Endodermal cell (in vitro differentiated cells): ENCODE measurements at regions not wholly inside any gene's neighbourhood (a gene's known extent, or its start where the extent isn't known, plus 50 kb on each side); places are given as distances from the start of the nearest gene placed in this dataset.

ENCODE experiments used
- DNase-seq: peaks from one replicate; pipeline ENCODE4 v3.0.0-alpha.2; 2017
- H3K27ac ChIP-seq: 2 replicates; pipeline ENCODE4 v1.5.1; 2013; ENCODE audit warnings: mild to moderate bottlenecking, low read depth, low read length, moderate library complexity
- H3K27me3 ChIP-seq: 2 replicates; pipeline ENCODE4 v1.6.1; 2013; ENCODE audit warnings: mild to moderate bottlenecking, low read length, moderate library complexity; ENCODE audit not compliant: insufficient read depth, control insufficient read depth, poor library complexity, severe bottlenecking
- H3K36me3 ChIP-seq: 2 replicates; pipeline ENCODE4 v1.7.0; 2013; ENCODE audit warnings: mild to moderate bottlenecking, low read length, moderate library complexity; ENCODE audit not compliant: control insufficient read depth, insufficient read depth
- H3K4me1 ChIP-seq: one replicate; pipeline ENCODE4 v1.7.0; 2013; ENCODE audit warnings: low read length; ENCODE audit not compliant: control insufficient read depth, insufficient read depth
- H3K4me3 ChIP-seq: 2 replicates; pipeline ENCODE4 v1.5.1; 2013; ENCODE audit warnings: mild to moderate bottlenecking, low read length, moderate library complexity
- H3K9ac ChIP-seq: 2 replicates; pipeline ENCODE4 v1.6.1; 2013; ENCODE audit warnings: mild to moderate bottlenecking, low read length, moderate library complexity; ENCODE audit not compliant: poor library complexity, severe bottlenecking; ENCODE audit errors: extremely low read depth
- H3K9me3 ChIP-seq: 2 replicates; pipeline ENCODE4 v1.6.1; 2013; ENCODE audit warnings: mild to moderate bottlenecking, low read length, moderate library complexity; ENCODE audit not compliant: control insufficient read depth
- H3K27ac Mint-ChIP-seq: 2 replicates; pipeline ENCODE4 v1.8.0; 2020; ENCODE audit warnings: mixed read lengths
- H3K27me3 Mint-ChIP-seq: 2 replicates; pipeline ENCODE4 v1.8.0; 2021; ENCODE audit warnings: mild to moderate bottlenecking, mixed read lengths; ENCODE audit not compliant: insufficient read depth
- H3K36me3 Mint-ChIP-seq: 2 replicates; pipeline ENCODE4 v1.8.0; 2020; ENCODE audit warnings: low read depth, mixed read lengths
- H3K4me1 Mint-ChIP-seq: 2 replicates; pipeline ENCODE4 v1.8.0; 2020; ENCODE audit warnings: mixed read lengths
- H3K4me3 Mint-ChIP-seq: 2 replicates; pipeline ENCODE4 v1.8.0; 2020; ENCODE audit warnings: mild to moderate bottlenecking, moderate library complexity, mixed read lengths
- H3K9me3 Mint-ChIP-seq: 2 replicates; pipeline ENCODE4 v1.8.0; 2020; ENCODE audit warnings: mild to moderate bottlenecking, mixed read lengths
- WGBS, 2 experiments: methylation state at CpG; one replicate each; pipeline versions ENCODE4 v1.1.5 to v1.1.7; 2013; ENCODE audit warnings: missing lambda C conversion rate in 2 of 2, mixed read lengths in 1 of 2; ENCODE audit not compliant: insufficient coverage in 1 of 2, insufficient read length in 1 of 2; 5-methylcytosine and 5-hydroxymethylcytosine counted together
- TF ChIP-seq, protein P1 (sequence below): fragments of 200-600 bp; sonication (generic); conservative IDR thresholded peaks from 2 replicates; pipeline ENCODE4 v1.5.0; 2021; ENCODE audit warnings: antibody characterized with exemption, mild to moderate bottlenecking

DNA sequence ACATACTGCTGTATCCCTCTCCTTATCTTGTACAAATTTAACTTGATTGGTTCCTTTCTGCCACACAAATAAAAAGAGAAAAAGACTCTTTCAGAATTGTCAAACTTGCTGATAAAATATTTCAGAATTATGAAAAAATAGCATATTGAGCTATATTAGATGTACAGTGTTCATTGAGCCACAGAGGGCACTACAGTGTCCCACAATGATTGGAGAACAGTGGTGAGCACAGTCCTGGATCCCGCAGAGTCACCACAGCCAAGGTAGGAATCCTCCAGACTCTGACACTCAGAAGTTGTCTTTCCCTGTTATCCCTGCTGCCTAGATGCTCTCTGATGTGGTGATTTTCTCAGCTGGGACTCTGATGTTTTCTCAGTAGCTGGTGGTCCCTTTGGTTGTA is 1281.3 kb upstream of the ZEB2 start:
- Histone ChIP-seq H3K27me3 (no peaks in the 10 kb centered on the region), H3K36me3 (no peaks in the 10 kb centered on the region), H3K9ac (no peak overlapping the region), H3K27ac (no peak overlapping the region), H3K9me3 (no peaks in the 10 kb centered on the region), H3K4me1 (peaks cover 11% of the 10 kb centered on the region), H3K4me3 (no peak overlapping the region)
- DNase-seq, result no peak
- Mint-ChIP-seq H3K4me3 (no peak overlapping the region), H3K9me3 (peaks cover 2% of the 10 kb centered on the region), H3K36me3 (no peaks in the 10 kb centered on the region), H3K4me1 (peaks cover 30% of the 10 kb centered on the region), H3K27ac (no peak overlapping the region), H3K27me3 (no peaks in the 10 kb centered on the region)
- 89 to 93% methylated on average over 1 of the region's 1 CpG for WGBS, 2 experiments
- TF ChIP-seq, protein P1, sequence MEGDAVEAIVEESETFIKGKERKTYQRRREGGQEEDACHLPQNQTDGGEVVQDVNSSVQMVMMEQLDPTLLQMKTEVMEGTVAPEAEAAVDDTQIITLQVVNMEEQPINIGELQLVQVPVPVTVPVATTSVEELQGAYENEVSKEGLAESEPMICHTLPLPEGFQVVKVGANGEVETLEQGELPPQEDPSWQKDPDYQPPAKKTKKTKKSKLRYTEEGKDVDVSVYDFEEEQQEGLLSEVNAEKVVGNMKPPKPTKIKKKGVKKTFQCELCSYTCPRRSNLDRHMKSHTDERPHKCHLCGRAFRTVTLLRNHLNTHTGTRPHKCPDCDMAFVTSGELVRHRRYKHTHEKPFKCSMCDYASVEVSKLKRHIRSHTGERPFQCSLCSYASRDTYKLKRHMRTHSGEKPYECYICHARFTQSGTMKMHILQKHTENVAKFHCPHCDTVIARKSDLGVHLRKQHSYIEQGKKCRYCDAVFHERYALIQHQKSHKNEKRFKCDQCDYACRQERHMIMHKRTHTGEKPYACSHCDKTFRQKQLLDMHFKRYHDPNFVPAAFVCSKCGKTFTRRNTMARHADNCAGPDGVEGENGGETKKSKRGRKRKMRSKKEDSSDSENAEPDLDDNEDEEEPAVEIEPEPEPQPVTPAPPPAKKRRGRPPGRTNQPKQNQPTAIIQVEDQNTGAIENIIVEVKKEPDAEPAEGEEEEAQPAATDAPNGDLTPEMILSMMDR, result no peak

DNA sequence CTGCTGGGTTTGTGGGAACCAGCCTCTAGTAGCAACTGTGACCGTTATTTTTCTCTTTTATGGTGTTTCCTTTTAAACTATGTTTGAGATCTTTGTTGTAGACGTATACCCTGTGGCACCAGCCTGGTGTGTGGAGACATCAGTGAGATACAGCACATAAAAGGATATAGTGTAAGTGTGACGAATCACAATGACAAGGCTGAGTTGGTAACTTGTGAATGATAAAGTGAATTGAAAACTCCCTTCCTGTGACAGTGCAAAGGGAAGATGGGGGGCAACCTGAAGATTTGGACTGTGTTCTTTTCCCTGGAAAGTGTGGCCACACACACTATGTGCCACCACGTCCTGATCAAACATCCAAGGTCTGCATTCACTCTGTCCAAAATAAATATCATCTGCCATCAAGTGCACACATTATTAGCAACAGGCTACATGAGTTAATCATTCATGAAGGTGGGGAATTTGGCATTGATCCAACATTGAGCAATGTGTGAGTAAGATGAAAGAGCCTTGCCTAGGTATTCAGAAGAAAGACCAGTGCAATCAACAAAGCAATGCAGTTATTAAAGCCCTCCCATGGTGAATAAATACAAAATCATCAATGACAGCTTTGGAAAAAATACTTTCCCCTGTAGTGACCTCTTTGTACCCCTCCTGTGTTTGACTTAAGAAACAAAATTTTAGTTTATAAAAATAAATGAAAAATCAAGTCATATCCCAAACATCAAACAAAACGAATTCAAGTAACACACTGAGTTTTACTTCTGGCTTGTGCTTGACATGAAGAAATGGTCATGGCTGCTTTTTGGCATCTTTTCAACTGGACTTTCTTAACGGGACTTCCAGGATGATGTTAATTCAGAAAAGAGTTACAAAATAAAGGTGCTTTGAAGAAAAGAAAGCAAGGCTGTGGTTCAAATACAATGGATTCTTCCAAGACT is 1280.5 kb upstream of the ZEB2 start:
- WGBS, 2 experiments, result 81 to 90% methylated on average over 4 to 6 of the region's 6 CpGs
- Mint-ChIP-seq H3K36me3 (no peaks in the 10 kb centered on the region), H3K9me3 (peaks cover 2% of the 10 kb centered on the region), H3K27me3 (no peaks in the 10 kb centered on the region), H3K27ac (no peak overlapping the region), H3K4me1 (peaks cover 27% of the 10 kb centered on the region), H3K4me3 (no peak overlapping the region)
- Histone ChIP-seq H3K27me3 (no peaks in the 10 kb centered on the region), H3K36me3 (no peaks in the 10 kb centered on the region), H3K4me1 (peaks cover 9% of the 10 kb centered on the region), H3K9me3 (no peaks in the 10 kb centered on the region), H3K4me3 (no peak overlapping the region), H3K9ac (no peak overlapping the region), H3K27ac (no peak overlapping the region)
- no peak for DNase-seq
- TF ChIP-seq, protein P1, result no peak

DNA sequence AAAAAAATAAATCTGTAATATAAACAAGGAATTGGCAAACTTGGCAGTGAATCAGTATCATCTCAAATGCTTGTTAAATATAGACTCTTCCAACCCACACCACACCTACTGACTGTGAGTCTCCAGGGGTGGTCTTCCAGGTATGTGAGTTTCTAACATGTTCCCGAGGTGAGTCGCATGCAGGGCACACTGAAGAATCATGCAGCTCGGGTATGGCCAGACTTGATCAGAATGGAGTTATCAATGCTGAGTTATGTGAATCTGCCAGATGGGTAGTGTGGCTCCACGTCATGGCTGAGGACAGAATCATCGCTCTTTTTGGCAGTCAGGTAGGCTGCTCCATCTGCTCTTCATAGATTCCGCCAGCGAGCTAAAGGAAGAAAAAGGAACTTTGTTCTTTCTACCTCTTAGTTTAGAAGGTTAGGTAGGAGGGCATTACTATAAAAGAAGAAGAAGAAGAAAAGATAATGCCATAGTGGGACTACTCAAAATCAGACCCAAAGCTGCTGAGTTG is 1279.7 kb upstream of the ZEB2 start:
- Histone ChIP-seq H3K36me3 (no peaks in the 10 kb centered on the region), H3K27ac (no peak overlapping the region), H3K9ac (no peak overlapping the region), H3K4me3 (no peak overlapping the region), H3K27me3 (no peaks in the 10 kb centered on the region), H3K9me3 (no peaks in the 10 kb centered on the region), H3K4me1 (peaks cover 8% of the 10 kb centered on the region)
- no peaks in the 10 kb centered on the region for H3K36me3 Mint-ChIP-seq
- no peaks in the 10 kb centered on the region for H3K27me3 Mint-ChIP-seq
- H3K27ac Mint-ChIP-seq, result no peak overlapping the region
- peak; percentile 55 for DNase-seq
- WGBS, 2 experiments, result 94 to 100% methylated on average over 7 of the region's 7 CpGs
- no peak overlapping the region for H3K4me3 Mint-ChIP-seq
- H3K4me1 Mint-ChIP-seq, result peaks cover 27% of the 10 kb centered on the region
- H3K9me3 Mint-ChIP-seq, result peaks cover 2% of the 10 kb centered on the region
- TF ChIP-seq, protein P1, result no peak
